CD4-positive, alpha-beta T cell (primary cell): ENCODE measurements at regions not wholly inside any gene's neighbourhood (a gene's known extent, or its start where the extent isn't known, plus 50 kb on each side); places are given as distances from the start of the nearest gene placed in this dataset.

Experiments
- ATAC-seq: fragments of 200-7000 bp; cut with Tn5 transposase; one replicate; pipeline ENCODE4 v1.10.0; 2022; ENCODE audit warnings: mild to moderate bottlenecking; ENCODE audit not compliant: poor library complexity
- CTCF ChIA-PET: fragments of 350-600 bp; sonication (Branson Sonifier 250); formaldehyde crosslinking; loops from one replicate; lab custom pipeline; 2021; ENCODE audit warnings: antibody characterized with exemption, inconsistent platforms; lab: Charles Lee
- POLR2A ChIA-PET: fragments of 350-600 bp; sonication (Branson Sonifier 250); formaldehyde crosslinking; loops from one replicate; lab custom pipeline; 2021; ENCODE audit warnings: antibody characterized with exemption, inconsistent platforms; lab: Charles Lee
- DNase-seq, 14 experiments: peaks; one replicate each; pipeline ENCODE4 v3.0.0-alpha.2; 2013 to 2020; ENCODE audit warnings: mixed read lengths in 2 of 14
- H3K27ac ChIP-seq, 2 donors: one replicate each; pipeline versions ENCODE4 v1.5.1 to v1.7.0; 2013; ENCODE audit warnings: low read length in 2 of 2, low read depth in 1 of 2, mild to moderate bottlenecking in 1 of 2
- H3K27me3 ChIP-seq, 2 experiments: 1 replicate in 1 of 2; 2 replicates in 1 of 2; pipeline versions ENCODE4 v1.6.1 to v1.7.0; 2013; ENCODE audit warnings: low read length in 2 of 2, control low read depth in 1 of 2, mild to moderate bottlenecking in 1 of 2, moderate library complexity in 1 of 2; ENCODE audit not compliant: insufficient read depth in 2 of 2, control insufficient read depth in 1 of 2
- H3K36me3 ChIP-seq: one replicate; pipeline ENCODE4 v1.6.1; 2013; ENCODE audit warnings: low read length, control low read depth; ENCODE audit not compliant: insufficient read depth
- H3K4me1 ChIP-seq: one replicate; pipeline ENCODE4 v1.6.1; 2013; ENCODE audit warnings: low read length, control low read depth; ENCODE audit not compliant: insufficient read depth
- H3K4me3 ChIP-seq: one replicate; pipeline ENCODE4 v1.5.1; 2013; ENCODE audit warnings: mild to moderate bottlenecking, low read length, moderate library complexity
- H3K9me3 ChIP-seq, 2 experiments: 1 replicate in 1 of 2; 2 replicates in 1 of 2; pipeline versions ENCODE4 v1.6.1 to v1.7.0; 2013; ENCODE audit warnings: low read length in 2 of 2, mild to moderate bottlenecking in 2 of 2, control low read depth in 1 of 2, moderate library complexity in 1 of 2; ENCODE audit not compliant: control insufficient read depth in 1 of 2, insufficient read depth in 1 of 2
- H3K27ac Mint-ChIP-seq: one replicate; pipeline ENCODE4 v1.8.0; 2020; ENCODE audit warnings: mixed read lengths
- H3K27me3 Mint-ChIP-seq: one replicate; pipeline ENCODE4 v1.8.0; 2021; ENCODE audit warnings: mixed read lengths
- H3K36me3 Mint-ChIP-seq: one replicate; pipeline ENCODE4 v1.8.0; 2021; ENCODE audit warnings: low read depth, mixed read lengths
- H3K4me1 Mint-ChIP-seq: one replicate; pipeline ENCODE4 v1.8.0; 2021; ENCODE audit warnings: low read depth, mixed read lengths
- H3K4me3 Mint-ChIP-seq: one replicate; pipeline ENCODE4 v1.8.0; 2020; ENCODE audit warnings: mild to moderate bottlenecking, mixed read lengths
- H3K9me3 Mint-ChIP-seq: one replicate; pipeline ENCODE4 v1.8.0; 2020; ENCODE audit warnings: mixed read lengths
- intact Hi-C, 2 experiments: fragments of 100-400 bp; cut with DNase I in 1 of 2; cut with micrococcal nuclease in 1 of 2; formaldehyde crosslinking; loops; one replicate each; pipeline versions ENCODE4 v1.15.1 to v1.9.0; 2023 to 2025; cut with DNase I, micrococcal nuclease
- TF ChIP-seq, protein P1 (sequence below): fragments of 200-600 bp; IDR thresholded peaks from one replicate; pipeline ENCODE4 v1.8.0; 2022; ENCODE audit warnings: antibody characterized with exemption, mild to moderate bottlenecking

DNA sequence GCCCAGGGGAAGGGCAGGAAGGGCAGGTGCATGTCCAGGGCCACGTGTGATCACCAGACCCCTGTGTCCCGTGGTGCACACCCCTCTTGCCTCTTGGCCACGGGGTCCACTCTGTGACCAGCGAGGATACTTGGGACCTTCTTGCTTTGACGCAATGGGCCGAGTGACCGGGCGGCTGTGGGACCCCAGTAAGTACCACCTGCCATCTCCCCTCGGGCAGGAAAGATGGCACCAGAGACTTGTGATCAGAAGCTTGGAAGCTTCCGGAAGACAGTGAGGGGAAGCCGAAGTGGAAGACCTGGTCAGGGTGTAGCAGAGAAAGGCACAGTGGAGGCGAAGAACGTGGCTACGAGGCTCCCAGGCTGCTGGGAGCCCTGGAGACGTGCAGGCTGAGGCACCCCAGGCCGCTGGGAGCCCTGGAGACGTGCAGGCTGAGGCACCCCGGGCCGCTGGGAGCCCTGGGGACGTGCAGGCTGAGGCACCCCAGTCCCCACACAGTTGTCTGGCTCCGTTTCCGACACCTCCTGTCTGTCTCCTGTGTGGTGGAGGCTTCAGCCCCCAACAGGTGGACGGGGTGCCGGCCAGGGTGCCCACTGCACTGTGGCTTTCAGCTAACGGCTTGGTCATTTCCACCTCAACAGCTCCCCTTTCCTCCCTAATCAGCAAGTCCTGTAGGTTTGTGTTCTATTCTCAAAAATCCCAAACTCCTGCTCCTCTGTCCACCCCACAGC lies 663.5 kb downstream of the BRD1 start:
- Histone ChIP-seq H3K27ac (no peak overlapping the region), H3K4me1 (no peaks in the 10 kb centered on the region), H3K36me3 (no peaks in the 10 kb centered on the region), H3K9me3 (peaks cover 0 to 24% of the 10 kb centered on the region in 2 experiments), H3K27me3 (peaks cover 0 to 2% of the 10 kb centered on the region in 2 experiments), H3K4me3 (no peak overlapping the region)
- H3K9me3 Mint-ChIP-seq, result no peaks in the 10 kb centered on the region
- no peak overlapping the region for H3K4me3 Mint-ChIP-seq
- TF ChIP-seq, protein P1, sequence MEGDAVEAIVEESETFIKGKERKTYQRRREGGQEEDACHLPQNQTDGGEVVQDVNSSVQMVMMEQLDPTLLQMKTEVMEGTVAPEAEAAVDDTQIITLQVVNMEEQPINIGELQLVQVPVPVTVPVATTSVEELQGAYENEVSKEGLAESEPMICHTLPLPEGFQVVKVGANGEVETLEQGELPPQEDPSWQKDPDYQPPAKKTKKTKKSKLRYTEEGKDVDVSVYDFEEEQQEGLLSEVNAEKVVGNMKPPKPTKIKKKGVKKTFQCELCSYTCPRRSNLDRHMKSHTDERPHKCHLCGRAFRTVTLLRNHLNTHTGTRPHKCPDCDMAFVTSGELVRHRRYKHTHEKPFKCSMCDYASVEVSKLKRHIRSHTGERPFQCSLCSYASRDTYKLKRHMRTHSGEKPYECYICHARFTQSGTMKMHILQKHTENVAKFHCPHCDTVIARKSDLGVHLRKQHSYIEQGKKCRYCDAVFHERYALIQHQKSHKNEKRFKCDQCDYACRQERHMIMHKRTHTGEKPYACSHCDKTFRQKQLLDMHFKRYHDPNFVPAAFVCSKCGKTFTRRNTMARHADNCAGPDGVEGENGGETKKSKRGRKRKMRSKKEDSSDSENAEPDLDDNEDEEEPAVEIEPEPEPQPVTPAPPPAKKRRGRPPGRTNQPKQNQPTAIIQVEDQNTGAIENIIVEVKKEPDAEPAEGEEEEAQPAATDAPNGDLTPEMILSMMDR, result no peak
- ChIA-PET CTCF (no interaction called here), POLR2A (no interaction called here)
- intact Hi-C loops, result no loop called here
- DNase-seq (no peak), ATAC-seq (no peak)
- peaks cover 9% of the 10 kb centered on the region for H3K27me3 Mint-ChIP-seq
- H3K4me1 Mint-ChIP-seq, result no peaks in the 10 kb centered on the region
- no peaks in the 10 kb centered on the region for H3K36me3 Mint-ChIP-seq
- no peak overlapping the region for H3K27ac Mint-ChIP-seq

DNA sequence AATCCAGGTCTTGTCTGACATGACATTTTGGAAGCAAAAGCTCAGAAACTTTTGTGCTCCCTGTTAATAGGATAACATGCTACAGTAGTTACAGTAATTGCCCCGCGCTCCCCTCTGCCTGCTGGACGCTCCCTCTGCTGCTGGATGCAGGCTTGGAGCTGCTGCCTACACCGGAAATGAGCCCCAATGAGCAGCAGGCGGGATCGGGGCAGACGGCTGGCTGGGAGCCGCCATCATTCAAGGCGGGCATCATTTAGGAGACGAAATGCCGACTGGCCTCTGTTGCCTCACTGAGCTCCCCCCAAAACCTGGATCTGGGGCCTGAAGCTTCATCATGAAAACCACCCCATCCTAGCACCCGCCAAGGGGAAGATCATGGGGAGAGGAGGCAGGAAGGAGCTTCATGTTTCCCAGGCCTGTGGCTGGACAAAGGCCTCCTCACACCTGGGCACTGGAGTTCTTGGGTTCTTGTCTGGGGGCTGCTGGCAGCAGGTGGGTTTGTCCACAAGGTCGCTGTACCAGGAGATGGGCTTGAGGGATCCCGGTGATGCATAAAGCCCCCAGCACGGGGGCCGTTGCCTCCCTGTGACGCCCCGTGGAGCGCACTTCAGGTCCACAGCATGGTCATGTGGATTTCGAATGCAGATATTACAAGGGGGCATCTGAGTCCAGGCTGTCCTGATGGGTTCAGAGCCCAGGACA lies 664.3 kb downstream of the BRD1 start:
- H3K36me3 ChIP-seq, result no peaks in the 10 kb centered on the region
- H3K4me3 ChIP-seq, result no peak overlapping the region
- no peak overlapping the region for H3K27ac ChIP-seq
- Mint-ChIP-seq H3K27me3 (peaks cover 9% of the 10 kb centered on the region), H3K27ac (no peak overlapping the region), H3K9me3 (no peaks in the 10 kb centered on the region), H3K4me3 (no peak overlapping the region), H3K4me1 (no peaks in the 10 kb centered on the region), H3K36me3 (no peaks in the 10 kb centered on the region)
- peaks cover 0 to 2% of the 10 kb centered on the region in 2 experiments for H3K27me3 ChIP-seq
- no peaks in the 10 kb centered on the region for H3K4me1 ChIP-seq
- ChIA-PET CTCF (no interaction called here), POLR2A (no interaction called here)
- peaks cover 0 to 19% of the 10 kb centered on the region in 2 experiments for H3K9me3 ChIP-seq
- ATAC-seq, result no peak
- intact Hi-C loops, result no loop called here
- TF ChIP-seq, protein P1, result no peak
- no peak for DNase-seq

DNA sequence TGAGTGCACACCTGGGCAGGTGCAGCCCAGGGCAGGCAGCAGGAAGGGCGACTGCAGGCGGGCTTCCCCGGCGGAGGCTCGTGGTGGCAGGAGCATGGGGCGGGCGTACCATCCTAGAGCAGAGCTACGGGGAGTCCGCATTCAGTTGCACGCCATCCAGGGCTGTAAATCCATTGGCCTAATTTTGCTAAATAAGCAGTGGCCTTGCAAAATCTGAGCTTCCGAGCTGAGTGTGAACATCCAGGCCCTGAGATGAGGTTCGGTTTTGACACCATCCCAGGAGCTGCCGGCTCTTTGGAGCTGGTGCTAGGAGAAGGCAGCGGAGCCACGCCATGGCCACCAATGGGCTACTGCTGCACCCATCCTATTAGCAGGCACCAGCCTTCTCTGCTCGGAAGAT lies 664.8 kb downstream of the BRD1 start:
- H3K4me1 Mint-ChIP-seq, result no peaks in the 10 kb centered on the region
- no peaks in the 10 kb centered on the region for H3K36me3 ChIP-seq
- ATAC-seq (no peak), DNase-seq (no peak)
- H3K36me3 Mint-ChIP-seq, result no peaks in the 10 kb centered on the region
- POLR2A ChIA-PET, result no interaction called here
- peaks cover 9% of the 10 kb centered on the region for H3K27me3 Mint-ChIP-seq
- H3K4me3 ChIP-seq, result no peak overlapping the region
- H3K4me1 ChIP-seq, result no peaks in the 10 kb centered on the region
- H3K27ac ChIP-seq, result no peak overlapping the region
- H3K9me3 Mint-ChIP-seq, result no peaks in the 10 kb centered on the region
- H3K4me3 Mint-ChIP-seq, result no peak overlapping the region
- TF ChIP-seq, protein P1, result no peak
- CTCF ChIA-PET, result no interaction called here
- H3K27me3 ChIP-seq, result peaks cover 0 to 2% of the 10 kb centered on the region in 2 experiments
- intact Hi-C loops, result no loop called here
- peaks cover 0 to 13% of the 10 kb centered on the region in 2 experiments for H3K9me3 ChIP-seq
- H3K27ac Mint-ChIP-seq, result no peak overlapping the region
